Lung (tissue), 11 donors: ENCODE measurements at regions not wholly inside any gene's neighbourhood (a gene's known extent, or its start where the extent isn't known, plus 50 kb on each side); places are given as distances from the start of the nearest gene placed in this dataset.
A peak's percentile ranks its signal among the peaks of the same experiment; 100 is the strongest.

Experiments used
- ATAC-seq: fragments of 200-7000 bp; cut with Tn5 transposase; one replicate; pipeline ENCODE4 v1.9.1; 2020; ENCODE audit warnings: moderate number of reproducible peaks; ENCODE audit not compliant: insufficient read depth, low FRiP score
- DNase-seq, 3 donors: peaks; one replicate each; pipeline ENCODE4 v3.0.0-alpha.2; 2013 to 2017
- H3K27ac ChIP-seq, 2 donors: one replicate each; pipeline ENCODE4 v1.5.1; 2013; ENCODE audit warnings: mild to moderate bottlenecking in 2 of 2, moderate library complexity in 2 of 2, control low read depth in 1 of 2, inconsistent platforms in 1 of 2, low read depth in 1 of 2, low read length in 1 of 2
- H3K27me3 ChIP-seq, 3 donors: one replicate each; pipeline ENCODE4 v1.5.1; 2013; ENCODE audit warnings: low read length in 2 of 3; ENCODE audit not compliant: control insufficient read depth in 3 of 3, insufficient read depth in 3 of 3
- H3K36me3 ChIP-seq, 4 donors: one replicate each; pipeline ENCODE4 v1.5.1; 2013; ENCODE audit warnings: low read length in 4 of 4, mild to moderate bottlenecking in 1 of 4, moderate library complexity in 1 of 4; ENCODE audit not compliant: control insufficient read depth in 4 of 4, insufficient read depth in 4 of 4
- H3K4me1 ChIP-seq, 5 donors: one replicate each; pipeline ENCODE4 v1.5.1; 2013; ENCODE audit warnings: low read length in 5 of 5, mild to moderate bottlenecking in 2 of 5, moderate library complexity in 1 of 5; ENCODE audit not compliant: control insufficient read depth in 5 of 5, insufficient read depth in 5 of 5
- H3K4me3 ChIP-seq: one replicate; pipeline ENCODE4 v1.5.1; 2013; ENCODE audit warnings: mild to moderate bottlenecking, control low read depth, moderate library complexity
- H3K9ac ChIP-seq, 2 donors: one replicate each; pipeline ENCODE4 v1.5.1; 2013; ENCODE audit warnings: low read length in 2 of 2, control low read depth in 1 of 2; ENCODE audit not compliant: insufficient read depth in 1 of 2
- H3K9me3 ChIP-seq, 4 donors: one replicate each; pipeline ENCODE4 v1.5.1; 2013; ENCODE audit warnings: low read length in 3 of 4, mild to moderate bottlenecking in 1 of 4, moderate library complexity in 1 of 4; ENCODE audit not compliant: control insufficient read depth in 4 of 4, insufficient read depth in 3 of 4
- WGBS, 2 donors: extraction: QIAGEN DNeasy Blood & Tissue Kit; methylation state at CpG; one replicate each; pipeline ENCODE4 v1.1.7; 2013; 5-methylcytosine and 5-hydroxymethylcytosine counted together
- TF ChIP-seq, protein P1 (sequence below): IDR thresholded peaks from 2 replicates; pipeline ENCODE4 v1.5.1; 2012; ENCODE audit warnings: mild to moderate bottlenecking; ENCODE audit errors: control extremely low read depth, extremely low read depth
- donor health status: control.
- donor health status: control.
- donor health status: Bipolar disorder and iron deficiency.
- donor health status: healthy.
- donor health status: DM: yes; HTN: yes; CAD: no.

DNA sequence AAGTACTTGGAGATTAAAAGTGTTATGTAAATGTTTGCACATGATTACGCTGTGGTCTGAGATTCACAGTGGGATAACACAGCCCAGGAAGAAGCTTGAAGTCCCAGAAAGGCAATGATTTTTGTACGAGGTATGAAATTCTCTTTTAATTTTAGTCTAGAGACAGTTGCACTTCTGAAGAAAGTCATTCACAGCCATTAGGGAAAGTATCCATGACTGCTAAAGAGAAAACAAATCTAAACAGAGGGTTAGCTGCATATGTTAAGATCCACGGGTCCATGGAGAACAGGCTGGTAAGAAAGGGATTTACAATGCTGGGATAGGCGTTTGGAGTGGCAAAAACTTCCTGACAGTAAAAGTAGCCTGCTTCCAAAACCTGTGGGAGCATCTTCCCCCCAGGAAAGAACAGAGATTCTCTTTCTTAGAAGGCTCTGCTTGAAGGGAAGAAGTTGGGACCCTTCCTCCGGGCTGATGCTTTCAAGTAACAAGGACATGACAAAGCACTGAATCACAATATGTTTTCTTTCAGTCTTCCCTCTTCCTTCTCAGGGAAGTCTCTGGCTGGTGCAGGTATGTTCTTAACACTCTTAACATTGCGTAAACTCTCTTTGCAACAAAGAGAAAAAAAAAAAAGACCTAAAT, 220.8 kb upstream of the CELF2 start:
- H3K9ac ChIP-seq, result peak overlapping the region; percentile 3 to 91
- no peaks in the 10 kb centered on the region for H3K9me3 ChIP-seq
- peak overlapping the region; percentile 60 to 88 for H3K27ac ChIP-seq
- no peaks in the 10 kb centered on the region for H3K36me3 ChIP-seq
- ATAC-seq, result peak; percentile 24
- H3K4me1 ChIP-seq, result peaks cover 2 to 78% (median 34%) of the 10 kb centered on the region in 5 donors
- TF ChIP-seq, protein P1, sequence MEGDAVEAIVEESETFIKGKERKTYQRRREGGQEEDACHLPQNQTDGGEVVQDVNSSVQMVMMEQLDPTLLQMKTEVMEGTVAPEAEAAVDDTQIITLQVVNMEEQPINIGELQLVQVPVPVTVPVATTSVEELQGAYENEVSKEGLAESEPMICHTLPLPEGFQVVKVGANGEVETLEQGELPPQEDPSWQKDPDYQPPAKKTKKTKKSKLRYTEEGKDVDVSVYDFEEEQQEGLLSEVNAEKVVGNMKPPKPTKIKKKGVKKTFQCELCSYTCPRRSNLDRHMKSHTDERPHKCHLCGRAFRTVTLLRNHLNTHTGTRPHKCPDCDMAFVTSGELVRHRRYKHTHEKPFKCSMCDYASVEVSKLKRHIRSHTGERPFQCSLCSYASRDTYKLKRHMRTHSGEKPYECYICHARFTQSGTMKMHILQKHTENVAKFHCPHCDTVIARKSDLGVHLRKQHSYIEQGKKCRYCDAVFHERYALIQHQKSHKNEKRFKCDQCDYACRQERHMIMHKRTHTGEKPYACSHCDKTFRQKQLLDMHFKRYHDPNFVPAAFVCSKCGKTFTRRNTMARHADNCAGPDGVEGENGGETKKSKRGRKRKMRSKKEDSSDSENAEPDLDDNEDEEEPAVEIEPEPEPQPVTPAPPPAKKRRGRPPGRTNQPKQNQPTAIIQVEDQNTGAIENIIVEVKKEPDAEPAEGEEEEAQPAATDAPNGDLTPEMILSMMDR, result no peak
- peak in 1 of 3 donors; percentile 38 for DNase-seq
- WGBS, 2 donors, result 36 to 60% methylated on average over 6 of the region's 6 CpGs
- no peaks in the 10 kb centered on the region for H3K27me3 ChIP-seq
- H3K4me3 ChIP-seq, result no peak overlapping the region

DNA sequence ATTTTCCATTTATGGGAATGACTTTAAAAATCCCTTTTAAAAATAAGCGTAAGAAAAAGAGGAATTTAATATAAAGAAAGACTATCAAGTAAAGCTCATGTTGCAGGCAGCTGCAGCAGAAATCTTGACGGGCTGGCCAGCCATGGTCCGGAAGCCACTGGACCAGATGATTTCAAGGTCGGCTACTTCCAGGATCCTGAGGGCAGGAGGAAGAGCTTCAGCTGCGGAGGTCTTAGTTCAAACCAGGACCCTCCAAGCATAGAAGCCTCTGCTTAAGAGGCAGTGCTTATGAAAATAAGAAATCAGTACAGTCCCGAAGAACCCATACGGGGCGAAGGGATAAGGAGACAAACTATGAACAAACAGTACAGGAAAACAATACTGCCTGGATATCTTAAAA, 220.2 kb upstream of the CELF2 start:
- Histone ChIP-seq H3K4me3 (no peak overlapping the region), H3K4me1 (peaks cover 2 to 76% (median 28%) of the 10 kb centered on the region in 5 donors), H3K27ac (peak overlapping the region; percentile 60 to 89), H3K27me3 (no peaks in the 10 kb centered on the region), H3K9me3 (no peaks in the 10 kb centered on the region), H3K9ac (peak overlapping the region in 1 of 2 donors; percentile 91), H3K36me3 (no peaks in the 10 kb centered on the region)
- DNase-seq (peak; percentile 30 to 69 (median 52)), ATAC-seq (no peak)
- WGBS, 2 donors, result 39 to 62% methylated on average over 8 of the region's 8 CpGs
- TF ChIP-seq, protein P1, result no peak

DNA sequence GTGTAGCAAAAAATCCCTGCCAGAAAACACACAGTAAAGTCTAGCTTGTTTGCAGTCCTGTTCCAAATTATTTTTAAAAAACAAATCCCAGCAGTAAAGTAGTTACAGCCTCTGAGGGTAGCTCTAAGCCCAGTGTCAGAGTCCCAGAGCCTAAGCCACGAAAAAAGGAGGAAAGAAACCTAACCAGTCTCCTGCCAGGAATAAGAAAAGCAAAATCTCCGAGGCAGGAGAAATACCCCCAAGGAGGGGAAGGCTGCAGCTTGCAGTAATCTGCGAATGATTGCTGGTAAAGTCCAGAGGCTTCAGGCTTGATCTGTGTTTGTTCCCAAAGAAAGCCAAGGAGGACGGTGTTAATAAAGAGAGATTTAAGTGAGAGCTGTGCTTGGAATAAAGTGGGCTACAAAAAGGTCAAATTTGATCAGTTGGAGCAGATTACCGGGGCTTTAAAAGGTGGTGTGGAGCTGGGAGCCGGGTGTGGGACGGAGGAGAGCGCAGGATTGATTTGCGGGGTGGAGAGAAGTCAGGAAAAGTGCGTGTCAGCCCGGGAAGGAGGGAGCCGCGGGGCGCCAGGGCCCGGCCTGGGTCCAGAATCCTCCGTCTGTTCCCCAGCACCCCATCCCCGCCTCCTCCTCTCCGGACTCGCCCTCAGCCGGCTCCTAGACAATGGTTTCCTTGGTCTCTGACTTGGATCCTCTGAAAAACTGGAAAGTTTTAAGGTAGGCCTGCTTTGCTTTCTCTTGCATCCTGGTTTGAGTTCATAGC, 219.4 kb upstream of the CELF2 start:
- H3K27me3 ChIP-seq, result no peaks in the 10 kb centered on the region
- peak; percentile 43 to 83 (median 81) for DNase-seq
- 54 to 58% methylated on average over 20 of the region's 20 CpGs for WGBS, 2 donors
- H3K4me1 ChIP-seq, result peaks cover 2 to 78% (median 24%) of the 10 kb centered on the region in 5 donors
- TF ChIP-seq, protein P1, result no peak
- no peak for ATAC-seq
- no peaks in the 10 kb centered on the region for H3K9me3 ChIP-seq
- H3K9ac ChIP-seq, result peak overlapping the region; percentile 44 to 91
- H3K4me3 ChIP-seq, result no peak overlapping the region
- H3K36me3 ChIP-seq, result no peaks in the 10 kb centered on the region
- peak overlapping the region; percentile 60 to 89 for H3K27ac ChIP-seq
